ENCODE measurements at regions not wholly inside any gene's neighbourhood (a gene's known extent, or its start where the extent isn't known, plus 50 kb on each side); places are given as distances from the start of the nearest gene placed in this dataset.
"Not testable (repeated sequence)": the region's sequence is repeated elsewhere in the genome, so short reads cannot be mapped to it uniquely, and the experiment has no call there.

DNA sequence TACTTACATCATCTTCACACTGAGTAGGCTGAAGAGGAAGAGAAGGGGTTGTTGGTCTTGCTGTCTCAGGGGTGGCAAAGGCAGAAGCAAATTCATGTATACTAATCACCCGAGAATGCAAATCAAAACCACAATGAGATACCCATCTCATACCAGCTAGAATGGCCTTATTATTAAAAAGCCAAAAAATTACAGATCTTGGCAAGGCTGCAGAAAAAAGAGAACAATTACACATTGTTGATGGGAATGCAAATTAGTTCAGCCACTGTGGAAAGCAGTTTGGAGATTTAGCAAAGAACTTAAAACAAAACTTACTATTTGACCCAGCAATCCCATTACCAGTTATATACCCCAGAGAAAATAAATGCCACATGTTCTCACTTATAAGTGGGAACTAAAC is 154.9 kb downstream of the SEC23A start:
- Histone ChIP-seq H3K4me1 (ENCODE audit: control insufficient read depth in 2 of 2, insufficient read depth in 2 of 2, low read length in 2 of 2) (no peaks in the 10 kb centered on the region), H3K27me3 (ENCODE audit: control insufficient read depth in 2 of 2, insufficient read depth in 2 of 2, low read length in 2 of 2) (no peaks in the 10 kb centered on the region), H3K9me3 (ENCODE audit: control insufficient read depth in 2 of 2, low read length in 2 of 2) (no peaks in the 10 kb centered on the region), H3K4me3 (ENCODE audit: low read length in 2 of 2) (no peak overlapping the region), H3K27ac (ENCODE audit: low read depth in 2 of 2, low read length in 2 of 2) (no peak overlapping the region), H3K36me3 (ENCODE audit: control insufficient read depth in 2 of 2, insufficient read depth in 2 of 2, low read length in 2 of 2) (no peaks in the 10 kb centered on the region), H3K9ac (ENCODE audit: low read depth in 1 of 2, low read length in 2 of 2) (no peak overlapping the region)

DNA sequence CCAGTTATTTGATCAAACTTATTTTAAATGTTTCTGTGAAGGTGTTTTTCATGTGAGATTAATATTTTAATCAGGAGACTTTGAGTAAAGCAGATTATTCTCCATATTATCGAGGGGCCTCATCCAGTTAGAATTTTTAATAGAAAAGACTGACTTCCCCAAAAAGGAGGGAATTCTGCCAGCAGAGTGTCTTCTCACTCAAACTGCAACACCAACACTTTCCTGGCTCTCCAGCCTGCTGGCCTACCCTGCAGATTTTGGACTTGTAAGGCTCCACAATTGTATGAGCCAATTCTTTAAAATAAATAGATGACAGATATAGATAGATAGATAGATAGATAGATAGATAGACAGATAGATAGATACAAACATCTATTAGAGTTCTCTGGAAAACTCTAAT is 155.7 kb downstream of the SEC23A start:
- Histone ChIP-seq H3K9me3 (ENCODE audit: control insufficient read depth in 2 of 2, low read length in 2 of 2) (no peaks in the 10 kb centered on the region), H3K27me3 (ENCODE audit: control insufficient read depth in 2 of 2, insufficient read depth in 2 of 2, low read length in 2 of 2) (no peaks in the 10 kb centered on the region), H3K4me3 (ENCODE audit: low read length in 2 of 2) (no peak overlapping the region), H3K9ac (ENCODE audit: low read depth in 1 of 2, low read length in 2 of 2) (no peak overlapping the region), H3K36me3 (ENCODE audit: control insufficient read depth in 2 of 2, insufficient read depth in 2 of 2, low read length in 2 of 2) (no peaks in the 10 kb centered on the region), H3K4me1 (ENCODE audit: control insufficient read depth in 2 of 2, insufficient read depth in 2 of 2, low read length in 2 of 2) (no peaks in the 10 kb centered on the region), H3K27ac (ENCODE audit: low read depth in 2 of 2, low read length in 2 of 2) (no peak overlapping the region)

- Histone ChIP-seq H3K9me3 (ENCODE audit: control insufficient read depth in 2 of 2, low read length in 2 of 2) (no peaks in the 10 kb centered on the region), H3K36me3 (ENCODE audit: control insufficient read depth in 2 of 2, insufficient read depth in 2 of 2, low read length in 2 of 2) (no peaks in the 10 kb centered on the region), H3K4me3 (ENCODE audit: low read length in 2 of 2) (no peak overlapping the region), H3K4me1 (ENCODE audit: control insufficient read depth in 2 of 2, insufficient read depth in 2 of 2, low read length in 2 of 2) (no peaks in the 10 kb centered on the region), H3K9ac (ENCODE audit: low read depth in 1 of 2, low read length in 2 of 2) (no peak overlapping the region), H3K27me3 (ENCODE audit: control insufficient read depth in 2 of 2, insufficient read depth in 2 of 2, low read length in 2 of 2) (no peaks in the 10 kb centered on the region), H3K27ac (ENCODE audit: low read depth in 2 of 2, low read length in 2 of 2) (no peak overlapping the region)
Measured at GRCh38 chr14:38944691-38945090, 158.3 kb downstream of the SEC23A start.

GRCh38 chr14:38941488-38941887 is 161.5 kb downstream of the SEC23A start:
- Histone ChIP-seq H3K27me3 (ENCODE audit: control insufficient read depth in 2 of 2, insufficient read depth in 2 of 2, low read length in 2 of 2) (no peaks in the 10 kb centered on the region), H3K27ac (ENCODE audit: low read depth in 2 of 2, low read length in 2 of 2) (no peak overlapping the region)

DNA sequence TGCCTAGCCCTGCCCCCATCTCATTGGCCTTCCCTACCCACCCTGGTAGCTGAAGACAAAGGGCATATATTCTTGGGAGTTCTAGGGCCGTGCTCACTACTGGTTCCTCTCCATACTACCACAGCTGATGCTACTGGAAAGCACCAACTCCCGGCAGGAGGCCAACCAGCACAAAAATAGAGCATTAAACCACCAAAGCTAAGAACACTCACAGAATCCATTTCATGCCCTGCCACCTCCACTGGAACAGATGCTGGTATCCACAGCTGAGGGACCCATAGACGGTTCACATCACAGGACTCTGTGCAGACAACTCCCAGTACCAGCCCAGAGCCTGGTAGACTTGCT is 170.4 kb downstream of the SEC23A start:
- not testable (repeated sequence) for H3K4me3 ChIP-seq (ENCODE audit: low read length in 2 of 2); H3K27ac ChIP-seq (ENCODE audit: low read depth in 2 of 2, low read length in 2 of 2); H3K27me3 ChIP-seq (ENCODE audit: control insufficient read depth in 2 of 2, insufficient read depth in 2 of 2, low read length in 2 of 2); H3K36me3 ChIP-seq (ENCODE audit: control insufficient read depth in 2 of 2, insufficient read depth in 2 of 2, low read length in 2 of 2); H3K4me1 ChIP-seq (ENCODE audit: control insufficient read depth in 2 of 2, insufficient read depth in 2 of 2, low read length in 2 of 2); H3K9ac ChIP-seq (ENCODE audit: low read depth in 1 of 2, low read length in 2 of 2); H3K9me3 ChIP-seq (ENCODE audit: control insufficient read depth in 2 of 2, low read length in 2 of 2)

More at GRCh38 chr14:38941488-38941887, 161.5 kb downstream of the SEC23A start:
- no peaks in the 10 kb centered on the region for H3K9me3 ChIP-seq (ENCODE audit: control insufficient read depth in 2 of 2, low read length in 2 of 2)
- no peaks in the 10 kb centered on the region for H3K36me3 ChIP-seq (ENCODE audit: control insufficient read depth in 2 of 2, insufficient read depth in 2 of 2, low read length in 2 of 2)
- H3K4me1 ChIP-seq (ENCODE audit: control insufficient read depth in 2 of 2, insufficient read depth in 2 of 2, low read length in 2 of 2): no peaks in the 10 kb centered on the region
- H3K9ac ChIP-seq (ENCODE audit: low read depth in 1 of 2, low read length in 2 of 2): no peak overlapping the region
- H3K4me3 ChIP-seq (ENCODE audit: low read length in 2 of 2): no peak overlapping the region

DNA sequence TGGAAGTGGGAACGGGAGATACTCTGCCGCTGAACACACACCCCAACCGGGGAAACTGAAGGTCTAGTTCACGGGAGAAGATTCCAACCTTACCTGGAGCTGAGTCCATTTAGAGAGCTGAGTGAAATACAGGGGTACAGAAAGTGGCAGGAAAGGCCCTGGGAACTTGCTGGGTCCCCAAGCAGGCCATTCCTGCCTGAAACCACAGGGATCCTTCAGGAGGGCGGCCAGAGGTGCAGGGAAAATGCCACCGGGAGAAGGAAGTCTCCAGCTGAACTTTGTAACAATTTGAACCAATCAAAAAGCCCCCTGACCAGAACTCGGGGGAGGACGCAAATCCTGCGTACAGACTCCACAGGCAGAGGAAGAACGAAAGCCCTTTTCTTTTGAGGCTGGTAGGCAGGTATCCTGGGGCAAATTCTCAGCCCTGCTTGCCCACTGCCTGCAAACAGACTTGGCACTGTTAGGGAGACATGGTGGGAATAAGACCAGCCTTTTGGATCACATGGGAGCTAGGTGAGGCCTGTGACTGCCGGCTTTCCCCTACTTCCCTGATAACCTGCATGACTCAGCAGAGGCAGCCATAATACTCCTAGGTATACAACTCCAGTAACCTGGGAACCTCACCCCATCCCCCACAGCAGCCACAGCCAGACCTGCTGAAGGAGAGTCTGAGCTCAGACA is 170.9 kb downstream of the SEC23A start:
- H3K9me3 ChIP-seq (ENCODE audit: control insufficient read depth in 2 of 2, low read length in 2 of 2): no peaks in the 10 kb centered on the region
- no peak overlapping the region for H3K4me3 ChIP-seq (ENCODE audit: low read length in 2 of 2)
- H3K27ac ChIP-seq (ENCODE audit: low read depth in 2 of 2, low read length in 2 of 2): no peak overlapping the region
- H3K27me3 ChIP-seq (ENCODE audit: control insufficient read depth in 2 of 2, insufficient read depth in 2 of 2, low read length in 2 of 2): no peaks in the 10 kb centered on the region
- no peaks in the 10 kb centered on the region for H3K4me1 ChIP-seq (ENCODE audit: control insufficient read depth in 2 of 2, insufficient read depth in 2 of 2, low read length in 2 of 2)
- no peaks in the 10 kb centered on the region for H3K36me3 ChIP-seq (ENCODE audit: control insufficient read depth in 2 of 2, insufficient read depth in 2 of 2, low read length in 2 of 2)
- H3K9ac ChIP-seq (ENCODE audit: low read depth in 1 of 2, low read length in 2 of 2): no peak overlapping the region

GRCh38 chr14:38930898-38931297 is 172.1 kb downstream of the SEC23A start:
- H3K4me3 ChIP-seq (ENCODE audit: low read length in 2 of 2): no peak overlapping the region
- no peaks in the 10 kb centered on the region for H3K4me1 ChIP-seq (ENCODE audit: control insufficient read depth in 2 of 2, insufficient read depth in 2 of 2, low read length in 2 of 2)
- H3K9me3 ChIP-seq (ENCODE audit: control insufficient read depth in 2 of 2, low read length in 2 of 2): no peaks in the 10 kb centered on the region
- H3K27me3 ChIP-seq (ENCODE audit: control insufficient read depth in 2 of 2, insufficient read depth in 2 of 2, low read length in 2 of 2): no peaks in the 10 kb centered on the region
- no peak overlapping the region for H3K9ac ChIP-seq (ENCODE audit: low read depth in 1 of 2, low read length in 2 of 2)
- H3K27ac ChIP-seq (ENCODE audit: low read depth in 2 of 2, low read length in 2 of 2): no peak overlapping the region
- no peaks in the 10 kb centered on the region for H3K36me3 ChIP-seq (ENCODE audit: control insufficient read depth in 2 of 2, insufficient read depth in 2 of 2, low read length in 2 of 2)

- H3K4me3 ChIP-seq (ENCODE audit: low read length in 2 of 2): no peak overlapping the region
- H3K4me1 ChIP-seq (ENCODE audit: control insufficient read depth in 2 of 2, insufficient read depth in 2 of 2, low read length in 2 of 2): no peaks in the 10 kb centered on the region
- no peak overlapping the region for H3K27ac ChIP-seq (ENCODE audit: low read depth in 2 of 2, low read length in 2 of 2)
- no peaks in the 10 kb centered on the region for H3K27me3 ChIP-seq (ENCODE audit: control insufficient read depth in 2 of 2, insufficient read depth in 2 of 2, low read length in 2 of 2)
- H3K9me3 ChIP-seq (ENCODE audit: control insufficient read depth in 2 of 2, low read length in 2 of 2): no peaks in the 10 kb centered on the region
- no peaks in the 10 kb centered on the region for H3K36me3 ChIP-seq (ENCODE audit: control insufficient read depth in 2 of 2, insufficient read depth in 2 of 2, low read length in 2 of 2)
- H3K9ac ChIP-seq (ENCODE audit: low read depth in 1 of 2, low read length in 2 of 2): no peak overlapping the region
Measured at GRCh38 chr14:38930022-38930421, 173.0 kb downstream of the SEC23A start.

GRCh38 chr14:38929416-38929815 is 173.6 kb downstream of the SEC23A start:
- Histone ChIP-seq H3K9me3 (ENCODE audit: control insufficient read depth in 2 of 2, low read length in 2 of 2) (no peaks in the 10 kb centered on the region), H3K4me3 (ENCODE audit: low read length in 2 of 2) (no peak overlapping the region), H3K36me3 (ENCODE audit: control insufficient read depth in 2 of 2, insufficient read depth in 2 of 2, low read length in 2 of 2) (no peaks in the 10 kb centered on the region), H3K9ac (ENCODE audit: low read depth in 1 of 2, low read length in 2 of 2) (no peak overlapping the region), H3K27ac (ENCODE audit: low read depth in 2 of 2, low read length in 2 of 2) (no peak overlapping the region), H3K27me3 (ENCODE audit: control insufficient read depth in 2 of 2, insufficient read depth in 2 of 2, low read length in 2 of 2) (no peaks in the 10 kb centered on the region), H3K4me1 (ENCODE audit: control insufficient read depth in 2 of 2, insufficient read depth in 2 of 2, low read length in 2 of 2) (no peaks in the 10 kb centered on the region)

- H3K4me3 ChIP-seq (ENCODE audit: low read length in 2 of 2); H3K27ac ChIP-seq (ENCODE audit: low read depth in 2 of 2, low read length in 2 of 2); H3K36me3 ChIP-seq (ENCODE audit: control insufficient read depth in 2 of 2, insufficient read depth in 2 of 2, low read length in 2 of 2); H3K27me3 ChIP-seq (ENCODE audit: control insufficient read depth in 2 of 2, insufficient read depth in 2 of 2, low read length in 2 of 2); H3K9me3 ChIP-seq (ENCODE audit: control insufficient read depth in 2 of 2, low read length in 2 of 2); H3K9ac ChIP-seq (ENCODE audit: low read depth in 1 of 2, low read length in 2 of 2); H3K4me1 ChIP-seq (ENCODE audit: control insufficient read depth in 2 of 2, insufficient read depth in 2 of 2, low read length in 2 of 2): not testable (repeated sequence)
Measured at GRCh38 chr14:38921893-38922292, 181.1 kb downstream of the SEC23A start.

- Histone ChIP-seq H3K9ac (ENCODE audit: low read depth in 1 of 2, low read length in 2 of 2) (no peak overlapping the region), H3K4me3 (ENCODE audit: low read length in 2 of 2) (no peak overlapping the region), H3K27ac (ENCODE audit: low read depth in 2 of 2, low read length in 2 of 2) (no peak overlapping the region), H3K36me3 (ENCODE audit: control insufficient read depth in 2 of 2, insufficient read depth in 2 of 2, low read length in 2 of 2) (no peaks in the 10 kb centered on the region), H3K4me1 (ENCODE audit: control insufficient read depth in 2 of 2, insufficient read depth in 2 of 2, low read length in 2 of 2) (no peaks in the 10 kb centered on the region), H3K9me3 (ENCODE audit: control insufficient read depth in 2 of 2, low read length in 2 of 2) (no peaks in the 10 kb centered on the region), H3K27me3 (ENCODE audit: control insufficient read depth in 2 of 2, insufficient read depth in 2 of 2, low read length in 2 of 2) (no peaks in the 10 kb centered on the region)
Measured at GRCh38 chr14:38915125-38915524, 187.9 kb downstream of the SEC23A start.
